Common myeloid progenitor, CD34-positive (primary cell): ENCODE measurements at regions not wholly inside any gene's neighbourhood (a gene's known extent, or its start where the extent isn't known, plus 50 kb on each side); places are given as distances from the start of the nearest gene placed in this dataset.

ENCODE experiments used
- CTCF ChIA-PET: fragments of 350-600 bp; sonication (Branson Sonifier 250); formaldehyde crosslinking; loops from one replicate; lab custom pipeline; 2021; ENCODE audit warnings: antibody characterized with exemption; lab: Charles Lee
- POLR2A ChIA-PET: fragments of 350-600 bp; sonication (Branson Sonifier 250); formaldehyde crosslinking; loops from one replicate; lab custom pipeline; 2021; ENCODE audit warnings: antibody characterized with exemption; lab: Charles Lee
- DNase-seq, 3 donors: peaks; one replicate each; pipeline versions ENCODE4 v3.0.0 to v3.0.0-alpha.2; 2013
- H3K27ac ChIP-seq, 2 experiments: 1 replicate in 1 of 2; 2 replicates in 1 of 2; pipeline ENCODE4 v1.7.0; 2013; ENCODE audit warnings: inconsistent platforms in 2 of 2, low read length in 2 of 2, mild to moderate bottlenecking in 2 of 2, low read depth in 1 of 2, moderate library complexity in 1 of 2; ENCODE audit not compliant: severe bottlenecking in 2 of 2, insufficient read depth in 1 of 2, poor library complexity in 1 of 2
- H3K27me3 ChIP-seq, 5 experiments: replicated peaks in 2 of 5; 1 replicate in 3 of 5; 2 replicates in 2 of 5; pipeline versions ENCODE4 v1.6.1 to v1.7.0; 2013; ENCODE audit warnings: low read length in 4 of 5, mild to moderate bottlenecking in 2 of 5, moderate library complexity in 2 of 5, inconsistent platforms in 1 of 5; ENCODE audit not compliant: insufficient read depth in 5 of 5, control insufficient read depth in 4 of 5
- H3K36me3 ChIP-seq, 4 experiments: 1 replicate in 2 of 4; 2 replicates in 2 of 4; pipeline versions ENCODE4 v1.6.1 to v1.7.0; 2013; ENCODE audit warnings: low read length in 3 of 4, control low read depth in 1 of 4, mild to moderate bottlenecking in 1 of 4; ENCODE audit not compliant: control insufficient read depth in 4 of 4, insufficient read depth in 4 of 4
- H3K4me1 ChIP-seq, 4 experiments: 1 replicate in 3 of 4; 2 replicates in 1 of 4; pipeline versions ENCODE4 v1.6.1 to v1.7.1; 2013; ENCODE audit warnings: low read length in 3 of 4, mild to moderate bottlenecking in 3 of 4, control low read depth in 1 of 4, inconsistent platforms in 1 of 4, moderate library complexity in 1 of 4; ENCODE audit not compliant: control insufficient read depth in 4 of 4, insufficient read depth in 4 of 4; ENCODE audit errors: control extremely low read depth in 1 of 4
- H3K4me3 ChIP-seq, 7 experiments: 1 replicate in 4 of 7; 2 replicates in 3 of 7; pipeline versions ENCODE4 v1.5.1 to v1.7.0; 2013; ENCODE audit warnings: mild to moderate bottlenecking in 7 of 7, low read length in 6 of 7, moderate library complexity in 6 of 7, inconsistent platforms in 2 of 7, low read depth in 2 of 7, control low read depth in 1 of 7; ENCODE audit not compliant: insufficient read depth in 4 of 7, control insufficient read depth in 1 of 7; ENCODE audit errors: extremely low read depth in 1 of 7
- H3K9me3 ChIP-seq, 5 experiments: 1 replicate in 4 of 5; 2 replicates in 1 of 5; pipeline versions ENCODE4 v1.6.1 to v1.7.1; 2013; ENCODE audit warnings: low read length in 4 of 5, mild to moderate bottlenecking in 2 of 5, inconsistent platforms in 1 of 5, low read depth in 1 of 5, moderate library complexity in 1 of 5; ENCODE audit not compliant: control insufficient read depth in 4 of 5, insufficient read depth in 2 of 5; ENCODE audit errors: control extremely low read depth in 1 of 5
- WGBS: methylation state at CpG from one replicate; pipeline ENCODE4 v1.1.5; 2013; ENCODE audit not compliant: insufficient coverage; 5-methylcytosine and 5-hydroxymethylcytosine counted together

DNA sequence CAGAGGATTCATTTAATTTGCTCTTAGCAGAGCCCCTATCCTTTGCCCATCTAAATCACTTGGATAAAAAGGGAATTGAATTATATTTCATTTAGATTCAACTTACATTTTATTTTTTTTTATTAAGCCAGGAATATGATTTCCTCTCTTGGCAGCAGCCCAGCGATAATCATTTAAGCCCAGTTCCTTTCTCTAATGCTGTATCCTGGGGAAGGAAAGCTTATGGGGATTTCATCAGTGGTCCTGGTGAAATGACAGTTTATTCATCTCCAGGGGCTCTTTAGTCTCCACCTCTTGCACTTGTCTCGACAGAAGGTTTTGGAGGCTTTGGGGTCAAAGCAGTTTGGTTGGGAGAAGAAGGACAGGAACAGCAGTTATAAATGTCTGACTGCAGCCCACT lies 50.4 kb upstream of the LRRC8D start:
- POLR2A ChIA-PET: no interaction called here
- no peaks in the 10 kb centered on the region for H3K9me3 ChIP-seq
- no peak overlapping the region for H3K27ac ChIP-seq
- no peaks in the 10 kb centered on the region for H3K27me3 ChIP-seq
- H3K36me3 ChIP-seq: no peaks in the 10 kb centered on the region
- no peaks in the 10 kb centered on the region for H3K4me1 ChIP-seq
- WGBS: 67% methylated on average over 1 of the region's 2 CpGs
- no peak overlapping the region for H3K4me3 ChIP-seq
- no peak for DNase-seq
- CTCF ChIA-PET: interaction anchor here (0.9 to 3.9 kb wide), 2 partner anchors 11 to 143 kb away, joined by 3 to 21 read pairs; no protein-coding TSS in a partner anchor
